ENCODE measurements at regions not wholly inside any gene's neighbourhood (a gene's known extent, or its start where the extent isn't known, plus 50 kb on each side); places are given as distances from the start of the nearest gene placed in this dataset.

GRCh38 chr11:109902764-109903433 lies 190.3 kb upstream of the ZC3H12C start:
- TF ChIP-seq, protein P1, sequence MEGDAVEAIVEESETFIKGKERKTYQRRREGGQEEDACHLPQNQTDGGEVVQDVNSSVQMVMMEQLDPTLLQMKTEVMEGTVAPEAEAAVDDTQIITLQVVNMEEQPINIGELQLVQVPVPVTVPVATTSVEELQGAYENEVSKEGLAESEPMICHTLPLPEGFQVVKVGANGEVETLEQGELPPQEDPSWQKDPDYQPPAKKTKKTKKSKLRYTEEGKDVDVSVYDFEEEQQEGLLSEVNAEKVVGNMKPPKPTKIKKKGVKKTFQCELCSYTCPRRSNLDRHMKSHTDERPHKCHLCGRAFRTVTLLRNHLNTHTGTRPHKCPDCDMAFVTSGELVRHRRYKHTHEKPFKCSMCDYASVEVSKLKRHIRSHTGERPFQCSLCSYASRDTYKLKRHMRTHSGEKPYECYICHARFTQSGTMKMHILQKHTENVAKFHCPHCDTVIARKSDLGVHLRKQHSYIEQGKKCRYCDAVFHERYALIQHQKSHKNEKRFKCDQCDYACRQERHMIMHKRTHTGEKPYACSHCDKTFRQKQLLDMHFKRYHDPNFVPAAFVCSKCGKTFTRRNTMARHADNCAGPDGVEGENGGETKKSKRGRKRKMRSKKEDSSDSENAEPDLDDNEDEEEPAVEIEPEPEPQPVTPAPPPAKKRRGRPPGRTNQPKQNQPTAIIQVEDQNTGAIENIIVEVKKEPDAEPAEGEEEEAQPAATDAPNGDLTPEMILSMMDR (IDR thresholded peaks at IDR 0.05; ENCODE audit: poor library complexity) = no peak
- TF ChIP-seq EZH2 (IDR thresholded peaks at IDR 0.05; ENCODE audit: borderline replicate concordance) (no peak), EZH2phosphoT487 (IDR thresholded peaks at IDR 0.05; ENCODE audit: low read depth, severe bottlenecking, unreplicated experiment) (no peak)
